PC-3 (cell line): ENCODE measurements at regions not wholly inside any gene's neighbourhood (a gene's known extent, or its start where the extent isn't known, plus 50 kb on each side); places are given as distances from the start of the nearest gene placed in this dataset.
"Not testable (repeated sequence)": the region's sequence is repeated elsewhere in the genome, so short reads cannot be mapped to it uniquely, and the experiment has no call there.

Experiments used
- ATAC-seq: fragments of 200-7000 bp; cut with Tn5 transposase; 2 replicates; pipeline ENCODE4 v1.9.1; 2020; ENCODE audit warnings: mild to moderate bottlenecking, moderate library complexity
- BruUV-seq: library from RNA; stranded (reverse); fragments of 400-500 nt; replicated peaks from 2 replicates; lab custom pipeline; 2021; lab: Mats Ljungman, UMichigan
- CTCF ChIA-PET: fragments of 300-600 bp; sonication (Branson Sonifier 250); formaldehyde crosslinking; loops from one replicate; lab custom pipeline; 2022; ENCODE audit warnings: antibody characterized with exemption; lab: Charles Lee
- POLR2A ChIA-PET: fragments of 300-600 bp; sonication (Branson Sonifier 250); formaldehyde crosslinking; loops from one replicate; lab custom pipeline; 2022; ENCODE audit warnings: antibody characterized with exemption; ENCODE audit not compliant: unreplicated experiment; lab: Charles Lee
- DNase-seq: peaks from one replicate; pipeline ENCODE4 v3.0.0-alpha.2; 2015
- H2AFZ ChIP-seq: fragments of 300-600 bp; sonication (generic); 2 replicates; pipeline ENCODE4 v1.6.0; 2016; ENCODE audit warnings: antibody characterized with exemption, low read length
- H3F3A ChIP-seq: fragments of 300-600 bp; sonication (generic); one replicate; pipeline ENCODE4 v1.6.0; 2017; ENCODE audit warnings: antibody characterized with exemption, low read length, control low read depth, mild to moderate bottlenecking; ENCODE audit not compliant: unreplicated experiment
- H3K27ac ChIP-seq: fragments of 300-600 bp; sonication (generic); 2 replicates; pipeline ENCODE4 v1.5.1; 2016; ENCODE audit warnings: mild to moderate bottlenecking, low read length
- H3K27me3 ChIP-seq: fragments of 300-600 bp; sonication (generic); 2 replicates; pipeline ENCODE4 v1.6.1; 2016; ENCODE audit warnings: low read length, mixed read lengths
- H3K36me3 ChIP-seq: fragments of 300-600 bp; sonication (generic); 2 replicates; pipeline ENCODE4 v1.6.1; 2016; ENCODE audit warnings: low read depth, mixed run types, low read length, mixed read lengths
- H3K4me1 ChIP-seq: fragments of 300-600 bp; sonication (generic); 2 replicates; pipeline ENCODE4 v1.5.1; 2016; ENCODE audit warnings: low read length; ENCODE audit not compliant: insufficient read depth
- H3K4me2 ChIP-seq: fragments of 300-600 bp; sonication (generic); 2 replicates; pipeline ENCODE4 v1.6.0; 2016; ENCODE audit warnings: low read length
- H3K4me3 ChIP-seq: fragments of 300-600 bp; sonication (generic); 2 replicates; pipeline ENCODE4 v1.5.1; 2016; ENCODE audit warnings: mild to moderate bottlenecking, low read length, mixed read lengths
- H3K79me2 ChIP-seq: fragments of 300-600 bp; sonication (generic); 2 replicates; pipeline ENCODE4 v1.6.1; 2017; ENCODE audit warnings: low read length, mixed read lengths
- H3K9ac ChIP-seq: fragments of 300-600 bp; sonication (generic); 2 replicates; pipeline ENCODE4 v1.6.0; 2016; ENCODE audit warnings: mild to moderate bottlenecking, low read length
- H3K9me2 ChIP-seq: fragments of 300-600 bp; sonication (generic); replicated peaks from 2 replicates; pipeline ENCODE4 v1.6.1; 2016; ENCODE audit warnings: mixed run types, low read length, mixed read lengths
- H3K9me3 ChIP-seq: fragments of 300-600 bp; sonication (generic); 2 replicates; pipeline ENCODE4 v1.6.1; 2016; ENCODE audit warnings: low read length, mixed read lengths
- H4K20me1 ChIP-seq: fragments of 300-600 bp; sonication (generic); 2 replicates; pipeline ENCODE4 v1.6.1; 2016; ENCODE audit warnings: low read length, mixed read lengths
- EZH2 ChIP-seq: fragments of 300-600 bp; sonication (generic); IDR thresholded peaks from one replicate; pipeline ENCODE4 v1.6.1; 2017; ENCODE audit warnings: antibody characterized with exemption, mild to moderate bottlenecking, low read length; ENCODE audit not compliant: unreplicated experiment
- EZH2phosphoT487 ChIP-seq: fragments of 300-600 bp; sonication (generic); IDR thresholded peaks from 2 replicates; pipeline ENCODE4 v1.6.1; 2018; ENCODE audit warnings: mild to moderate bottlenecking, antibody characterized with exemption, low read length, borderline replicate concordance
- intact Hi-C: fragments of 100-400 bp; cut with micrococcal nuclease; formaldehyde crosslinking; loops from 2 replicates; pipeline ENCODE4 v1.9.0; 2023
- TF ChIP-seq, protein P1 (sequence below): fragments of 300-600 bp; sonication (generic); conservative IDR thresholded peaks from 2 replicates; pipeline ENCODE4 v1.5.1; 2017; ENCODE audit warnings: antibody characterized with exemption, low read depth, mild to moderate bottlenecking, low read length

DNA sequence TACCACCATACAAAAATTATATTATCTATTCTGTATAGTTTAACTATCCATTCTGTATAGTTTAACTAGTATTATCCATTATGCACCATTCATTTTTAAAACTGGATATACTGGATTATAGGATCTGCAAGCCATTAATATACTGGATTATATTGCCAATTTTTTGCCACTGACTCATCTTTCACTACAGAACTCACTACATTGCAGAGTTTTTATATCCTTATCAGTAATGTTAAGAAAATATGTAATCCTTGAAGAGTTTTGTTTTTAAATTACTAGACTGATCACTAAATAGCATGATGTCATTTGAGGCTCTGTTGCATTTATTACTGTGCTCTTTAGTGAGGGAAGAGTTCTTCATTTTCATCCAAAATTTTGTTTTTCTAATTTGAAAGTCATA, 109.8 kb upstream of the SNX2 start:
- Histone ChIP-seq H3K9me3 (no peaks in the 10 kb centered on the region), H3K4me3 (no peak overlapping the region), H3K27me3 (0 out of 2 replicates have a peak, but pooled peaks cover 5% of the 10 kb centered on the region), H3K79me2 (no peaks in the 10 kb centered on the region), H3K36me3 (no peaks in the 10 kb centered on the region), H2AFZ (no peak overlapping the region), H3K4me2 (no peak overlapping the region), H3K9me2 (no peaks in the 10 kb centered on the region), H3K9ac (no peak overlapping the region), H4K20me1 (no peaks in the 10 kb centered on the region), H3K27ac (no peak overlapping the region), H3F3A (no peaks in the 10 kb centered on the region), H3K4me1 (no peaks in the 10 kb centered on the region)
- POLR2A ChIA-PET, result no interaction called here
- no peak for DNase-seq
- CTCF ChIA-PET, result no interaction called here
- no peak for TF ChIP-seq EZH2
- no peak for TF ChIP-seq EZH2phosphoT487
- TF ChIP-seq, protein P1, sequence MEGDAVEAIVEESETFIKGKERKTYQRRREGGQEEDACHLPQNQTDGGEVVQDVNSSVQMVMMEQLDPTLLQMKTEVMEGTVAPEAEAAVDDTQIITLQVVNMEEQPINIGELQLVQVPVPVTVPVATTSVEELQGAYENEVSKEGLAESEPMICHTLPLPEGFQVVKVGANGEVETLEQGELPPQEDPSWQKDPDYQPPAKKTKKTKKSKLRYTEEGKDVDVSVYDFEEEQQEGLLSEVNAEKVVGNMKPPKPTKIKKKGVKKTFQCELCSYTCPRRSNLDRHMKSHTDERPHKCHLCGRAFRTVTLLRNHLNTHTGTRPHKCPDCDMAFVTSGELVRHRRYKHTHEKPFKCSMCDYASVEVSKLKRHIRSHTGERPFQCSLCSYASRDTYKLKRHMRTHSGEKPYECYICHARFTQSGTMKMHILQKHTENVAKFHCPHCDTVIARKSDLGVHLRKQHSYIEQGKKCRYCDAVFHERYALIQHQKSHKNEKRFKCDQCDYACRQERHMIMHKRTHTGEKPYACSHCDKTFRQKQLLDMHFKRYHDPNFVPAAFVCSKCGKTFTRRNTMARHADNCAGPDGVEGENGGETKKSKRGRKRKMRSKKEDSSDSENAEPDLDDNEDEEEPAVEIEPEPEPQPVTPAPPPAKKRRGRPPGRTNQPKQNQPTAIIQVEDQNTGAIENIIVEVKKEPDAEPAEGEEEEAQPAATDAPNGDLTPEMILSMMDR, result no peak
- intact Hi-C loops, result no loop called here
- no peak for ATAC-seq
- BruUV-seq, result no TSS peak

DNA sequence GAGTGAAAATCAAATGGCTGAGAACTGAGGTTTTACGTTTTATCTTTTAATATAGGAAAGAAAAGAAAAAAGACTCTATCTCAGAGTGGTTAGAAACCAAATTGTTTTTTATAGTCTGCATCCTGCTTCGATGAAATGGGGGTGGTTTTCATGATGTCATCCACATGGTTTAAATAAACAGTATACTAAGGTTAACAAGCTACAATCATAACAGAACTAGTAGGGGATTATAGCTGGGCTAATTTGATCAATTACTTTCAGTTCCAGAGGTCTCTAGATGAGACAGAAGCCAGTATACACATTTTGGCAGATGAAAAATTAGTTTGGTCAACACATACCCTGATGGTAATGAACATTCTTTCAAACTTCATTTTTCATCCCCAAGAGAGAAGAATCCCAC, 106.3 kb upstream of the SNX2 start:
- Histone ChIP-seq H3K27me3 (peaks cover 23% of the 10 kb centered on the region), H3K36me3 (no peaks in the 10 kb centered on the region), H3K4me2 (no peak overlapping the region), H3K9me2 (no peaks in the 10 kb centered on the region), H4K20me1 (no peaks in the 10 kb centered on the region), H3K9me3 (no peaks in the 10 kb centered on the region), H3K4me3 (no peak overlapping the region), H3K79me2 (no peaks in the 10 kb centered on the region), H2AFZ (no peak overlapping the region), H3K27ac (no peak overlapping the region), H3K4me1 (no peaks in the 10 kb centered on the region), H3F3A (no peaks in the 10 kb centered on the region), H3K9ac (no peak overlapping the region)
- DNase-seq (no peak), ATAC-seq (no peak)
- TF ChIP-seq EZH2 (no peak), EZH2phosphoT487 (no peak)
- TF ChIP-seq, protein P1, result no peak
- BruUV-seq, result no TSS peak
- ChIA-PET CTCF (no interaction called here), POLR2A (no interaction called here)
- intact Hi-C loops, result no loop called here

DNA sequence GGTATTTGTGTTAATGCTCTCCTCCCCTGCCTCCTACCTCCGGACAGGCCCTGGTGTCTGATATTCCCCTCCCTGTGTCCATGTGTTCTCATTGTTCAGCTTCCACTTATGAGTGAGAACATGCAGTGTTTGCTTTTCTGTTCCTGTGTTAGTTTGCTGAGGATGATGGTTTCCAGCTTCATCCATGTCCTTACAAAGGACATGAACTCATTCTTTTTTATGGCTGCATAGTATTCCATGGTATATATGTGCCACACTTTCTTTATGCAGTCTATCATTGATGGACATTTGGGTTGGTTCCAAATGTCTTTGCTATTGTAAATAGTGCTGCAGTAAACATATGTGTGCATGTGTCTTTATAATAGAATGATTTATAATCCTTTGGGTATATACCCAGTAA, 105.2 kb upstream of the SNX2 start:
- H3K9me2 ChIP-seq, H3K9ac ChIP-seq, CTCF ChIA-PET, H3K9me3 ChIP-seq, H2AFZ ChIP-seq, DNase-seq, H4K20me1 ChIP-seq, POLR2A ChIA-PET, H3K27ac ChIP-seq, H3F3A ChIP-seq, ATAC-seq, H3K79me2 ChIP-seq, H3K4me3 ChIP-seq, H3K4me2 ChIP-seq, BruUV-seq, H3K4me1 ChIP-seq, H3K36me3 ChIP-seq, intact Hi-C loops: not testable (repeated sequence)
- peaks cover 27% of the 10 kb centered on the region for H3K27me3 ChIP-seq
